Cardiac fibroblast (primary cell): ENCODE measurements at regions not wholly inside any gene's neighbourhood (a gene's known extent, or its start where the extent isn't known, plus 50 kb on each side); places are given as distances from the start of the nearest gene placed in this dataset.

ENCODE experiments used
- DNase-seq, 2 donors: peaks; one replicate each; pipeline versions ENCODE4 v3.0.0 to v3.0.0-alpha.2; 2010; ENCODE audit warnings: low read depth in 2 of 2
- H3K4me3 ChIP-seq, 2 donors: replicated peaks in 1 of 2; 1 replicate in 1 of 2; 2 replicates in 1 of 2; pipeline ENCODE4 v1.5.1; 2011; ENCODE audit warnings: low read depth in 2 of 2, low read length in 2 of 2, mild to moderate bottlenecking in 2 of 2, moderate library complexity in 1 of 2
- CTCF ChIP-seq: IDR thresholded peaks from one replicate; pipeline ENCODE4 v1.5.1; 2011; ENCODE audit warnings: low read depth, mild to moderate bottlenecking, low read length, inconsistent platforms

GRCh38 chr11:128182844-128183243 is 404.5 kb downstream of the ETS1 start:
- no peak for TF ChIP-seq CTCF
- no peak for DNase-seq
- H3K4me3 ChIP-seq, result no peak overlapping the region

GRCh38 chr11:128181984-128182383 is 405.4 kb downstream of the ETS1 start:
- no peak overlapping the region for H3K4me3 ChIP-seq
- no peak for TF ChIP-seq CTCF
- DNase-seq, result no peak

GRCh38 chr11:128181088-128181480 is 406.3 kb downstream of the ETS1 start:
- TF ChIP-seq CTCF, result no peak
- no peak overlapping the region for H3K4me3 ChIP-seq

GRCh38 chr11:128180441-128181087 is 406.8 kb downstream of the ETS1 start:
- no peak overlapping the region for H3K4me3 ChIP-seq
- no peak for TF ChIP-seq CTCF
- DNase-seq, result peak; percentile 90 to 94

More at GRCh38 chr11:128181088-128181480, 406.3 kb downstream of the ETS1 start:
- peak; percentile 50 to 96 for DNase-seq

GRCh38 chr11:128179512-128179911 is 407.8 kb downstream of the ETS1 start:
- DNase-seq, result peak in 1 of 2 donors; percentile 19
- no peak for TF ChIP-seq CTCF
- H3K4me3 ChIP-seq, result no peak overlapping the region

- DNase-seq, result no peak
- no peak overlapping the region for H3K4me3 ChIP-seq
- TF ChIP-seq CTCF, result no peak
Measured at GRCh38 chr11:128179039-128179438, 408.3 kb downstream of the ETS1 start.
